G401 (cell line): ENCODE measurements at regions not wholly inside any gene's neighbourhood (a gene's known extent, or its start where the extent isn't known, plus 50 kb on each side); places are given as distances from the start of the nearest gene placed in this dataset.
"Not testable (repeated sequence)": the region's sequence is repeated elsewhere in the genome, so short reads cannot be mapped to it uniquely, and the experiment has no call there.

Source experiments
- DNase-seq: peaks from one replicate; pipeline ENCODE4 v3.0.0-alpha.2; 2015; ENCODE audit warnings: low spot score
- in situ Hi-C: cut with HindIII; loops from 2 replicates; pipeline ENCODE4 v1.10.0; 2016; ENCODE audit warnings: low sequenced_read_pairs, mixed read lengths

DNA sequence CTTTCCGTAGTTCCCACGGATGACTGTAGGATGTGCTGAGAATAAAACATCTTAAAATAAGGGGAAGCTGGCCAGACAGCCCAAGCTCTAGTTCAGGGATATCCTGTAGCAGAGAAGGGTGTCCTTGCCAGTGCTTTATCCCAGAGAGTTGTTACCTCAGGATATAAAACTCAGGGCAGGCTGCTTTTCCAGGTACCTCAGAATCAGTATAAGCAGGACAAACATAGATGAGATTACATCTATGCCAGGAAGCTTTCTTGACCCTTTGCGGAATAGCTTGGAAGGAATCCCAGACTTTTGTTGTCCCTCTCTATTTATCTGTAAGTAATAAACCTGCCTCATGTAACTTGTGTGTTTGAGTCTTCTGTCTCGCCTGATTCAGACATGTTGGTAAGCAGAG, 565.7 kb downstream of the PRDM9 start:
- in situ Hi-C loops = no loop called here
- no peak for DNase-seq

DNA sequence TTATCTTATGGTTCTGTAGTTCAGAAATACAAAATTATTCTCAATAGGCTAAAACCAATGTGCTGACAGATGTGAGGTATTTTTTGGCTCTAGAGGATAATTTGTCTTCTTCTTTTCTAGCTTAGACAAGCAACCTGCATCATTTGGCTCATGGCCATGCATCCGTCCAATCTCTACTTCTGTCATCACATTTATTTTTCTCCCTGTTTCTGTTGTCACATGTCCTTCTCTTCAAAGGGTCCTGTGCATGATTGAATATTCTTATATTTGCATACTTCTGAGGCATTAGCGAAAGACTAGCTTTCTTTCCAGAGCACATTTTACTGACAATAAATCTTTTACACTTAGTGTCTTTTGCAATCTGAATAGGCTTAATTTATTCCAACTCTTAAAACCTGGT, 564.7 kb downstream of the CDH10 start:
- in situ Hi-C loops = no loop called here
- no peak for DNase-seq

DNA sequence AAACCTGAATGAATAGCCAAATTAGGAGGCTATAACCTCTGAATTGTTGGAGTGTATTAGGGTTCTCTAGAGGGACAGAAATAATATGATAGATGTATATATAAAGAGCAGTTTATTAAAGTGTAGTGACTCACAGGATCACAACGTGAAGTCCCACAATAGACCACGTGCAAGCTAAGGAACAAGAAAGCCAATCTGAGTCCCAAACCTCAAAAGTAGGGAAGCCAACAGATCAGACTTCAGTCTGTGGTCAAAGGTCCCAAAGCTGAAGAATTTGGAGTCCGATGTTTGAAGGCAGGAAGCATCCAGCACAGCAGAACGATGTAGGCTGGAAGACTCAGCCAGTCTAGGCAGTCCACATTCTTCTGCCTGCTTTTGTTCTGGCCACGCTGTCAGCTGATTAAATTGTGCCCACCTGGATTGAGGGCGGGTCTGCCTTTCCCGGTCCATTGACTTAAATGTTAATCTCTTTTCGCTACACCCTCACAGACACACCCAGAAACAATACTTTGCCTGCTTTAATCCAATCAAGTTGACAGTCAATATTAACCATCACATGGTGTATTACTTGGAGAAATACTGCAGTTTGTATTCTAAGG, 550.6 kb downstream of the CDH10 start:
- in situ Hi-C loops = no loop called here
- DNase-seq = no peak

DNA sequence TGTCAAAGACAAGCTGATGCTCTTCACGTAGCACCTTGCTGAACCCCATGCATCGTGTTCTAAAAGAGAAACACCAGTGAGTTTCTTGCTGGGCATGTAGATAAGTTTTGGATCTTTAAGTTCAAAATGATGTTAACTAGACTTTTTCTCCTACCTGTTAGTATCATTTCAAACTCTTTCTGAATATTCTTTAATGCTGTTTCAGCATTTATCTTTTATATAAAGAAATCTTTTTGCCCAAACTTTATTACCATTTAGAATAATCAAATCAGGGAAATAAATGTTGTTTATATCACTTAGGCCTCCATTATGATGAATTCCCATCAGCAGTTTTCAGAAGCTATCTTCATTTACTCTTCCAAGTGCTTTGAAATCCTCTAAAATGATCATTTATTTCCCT, 542.8 kb downstream of the CDH10 start:
- no peak for DNase-seq
- in situ Hi-C loops = no loop called here

DNA sequence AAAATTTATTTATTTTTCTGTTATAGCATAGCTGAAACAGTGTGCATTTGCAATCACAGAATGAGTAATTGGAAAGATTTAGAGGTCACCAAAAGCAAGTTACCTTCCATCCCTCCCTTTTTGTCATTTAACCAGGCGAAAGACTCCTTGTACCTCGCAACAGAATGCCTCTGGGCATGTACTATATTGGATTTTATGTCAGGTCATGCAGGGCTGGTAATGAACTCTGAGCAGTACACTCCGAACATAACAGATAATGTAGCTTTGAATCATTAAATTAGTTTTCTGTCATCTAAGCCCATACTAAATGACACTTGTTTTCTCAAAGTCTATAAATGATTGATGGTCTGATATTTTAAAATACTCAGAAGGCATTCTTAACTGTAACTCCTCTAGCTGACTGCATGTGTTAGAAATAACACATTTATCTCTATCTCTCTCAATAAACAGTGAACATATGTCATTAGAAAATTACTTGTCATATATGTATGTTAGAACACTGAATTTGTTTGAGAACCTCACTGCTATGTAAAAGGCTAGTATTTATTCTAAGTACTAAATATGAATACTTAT, 541.2 kb downstream of the CDH10 start:
- no peak for DNase-seq
- in situ Hi-C loops = no loop called here

DNA sequence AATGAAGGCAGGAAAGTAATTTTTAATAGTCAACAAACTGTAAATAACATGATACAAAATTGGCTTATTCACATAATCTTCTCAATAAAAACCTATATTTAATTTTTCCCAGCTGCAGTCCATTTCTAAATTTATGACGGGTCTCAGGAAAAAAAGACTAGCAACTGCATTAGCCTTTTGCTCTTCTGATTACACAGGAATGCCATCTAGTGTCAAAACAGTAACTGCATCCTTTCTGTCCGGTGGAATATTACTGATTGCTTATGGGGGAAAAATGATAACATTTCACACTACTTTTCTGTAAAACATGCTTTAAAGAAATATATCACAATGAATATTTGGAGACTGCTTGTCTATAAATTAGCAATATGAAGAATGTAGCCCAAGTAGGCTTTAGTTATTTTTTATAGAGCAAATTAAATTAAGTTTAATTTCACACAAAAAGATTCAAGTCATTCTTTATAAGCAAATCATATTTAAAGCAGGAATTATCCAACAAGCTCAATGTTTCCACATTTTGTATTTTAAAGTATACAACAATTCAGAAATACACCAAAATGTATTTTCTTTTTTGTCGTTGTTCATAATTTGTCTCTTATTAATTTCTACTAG, 534.7 kb downstream of the CDH10 start:
- peak; percentile 55 for DNase-seq
- in situ Hi-C loops = no loop called here

DNA sequence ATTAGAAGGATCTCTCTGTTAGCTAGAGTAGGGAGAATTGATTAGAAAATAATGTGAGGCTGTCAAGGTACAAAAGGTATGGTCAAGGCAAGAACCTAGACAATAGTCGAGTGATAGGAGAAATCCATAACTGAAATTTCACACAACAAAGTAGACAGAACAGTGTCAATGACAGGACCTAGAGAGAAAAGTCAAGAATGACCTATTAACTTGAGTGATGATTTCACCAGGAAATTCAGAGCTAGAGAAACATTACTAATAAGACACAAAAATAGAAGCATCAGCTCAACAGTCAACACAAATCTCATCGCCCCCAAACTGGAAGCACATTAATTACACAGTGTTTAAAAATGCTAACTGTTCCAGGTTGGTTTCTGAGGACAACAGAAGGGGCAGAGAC, 532.4 kb downstream of the CDH10 start:
- DNase-seq = no peak
- in situ Hi-C loops = no loop called here

DNA sequence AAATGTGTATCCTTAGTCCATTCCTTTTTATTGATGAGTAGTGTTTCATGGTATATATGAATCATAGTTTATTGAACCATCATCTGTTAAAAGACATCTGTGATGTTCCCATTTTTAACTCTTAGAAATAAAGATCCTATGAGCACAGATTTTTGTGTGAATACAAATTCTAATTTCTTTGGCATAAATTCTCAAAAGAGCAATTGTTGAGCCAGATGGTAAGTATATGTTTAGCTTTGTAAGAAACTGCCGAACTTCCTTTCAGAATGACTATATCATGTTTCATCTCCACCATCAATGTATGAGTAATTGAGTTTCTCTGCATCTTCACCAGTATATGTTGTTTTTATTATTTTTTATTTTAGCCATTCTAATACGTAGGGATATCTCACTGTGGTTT, 526.4 kb downstream of the CDH10 start:
- in situ Hi-C loops = no loop called here
- DNase-seq = no peak

DNA sequence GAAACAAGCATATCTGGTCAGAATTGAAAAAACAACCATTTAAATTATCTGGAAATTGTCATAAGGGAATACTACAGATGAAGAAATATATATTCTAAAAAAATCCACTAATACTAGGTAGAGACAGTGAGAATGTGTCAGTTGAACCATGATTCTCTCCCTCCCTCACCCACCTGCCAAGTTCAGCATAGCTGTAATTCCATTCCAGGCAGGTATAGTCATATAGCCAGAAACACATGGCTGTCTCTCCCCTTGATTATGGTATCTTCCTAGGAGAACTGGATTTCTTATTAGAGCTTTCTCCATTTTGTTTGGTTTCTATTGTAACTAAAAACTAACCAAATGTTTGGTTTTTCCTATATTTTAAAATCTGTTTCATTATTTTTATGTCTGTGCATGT, 509.2 kb downstream of the CDH10 start:
- no peak for DNase-seq
- in situ Hi-C loops = no loop called here

DNA sequence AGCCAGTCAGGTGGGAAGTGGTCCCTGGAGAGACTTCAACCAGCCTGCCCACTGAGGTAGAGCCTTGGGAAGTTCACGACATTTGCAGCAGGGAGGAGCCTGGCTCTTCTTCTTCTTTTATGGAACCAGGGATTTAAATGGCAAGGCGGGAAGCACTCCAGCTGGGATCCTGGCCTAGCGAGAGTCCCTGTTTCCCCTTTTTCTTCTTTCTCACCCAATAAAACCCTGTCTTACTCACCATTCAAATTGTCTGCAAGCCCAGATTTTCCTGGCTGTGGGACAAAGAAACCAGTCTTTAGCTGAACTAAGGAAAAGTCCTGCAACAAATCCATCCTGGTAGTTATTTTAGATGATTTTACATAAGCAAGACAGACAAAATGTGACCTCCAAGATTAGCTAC, 503.7 kb downstream of the CDH10 start:
- DNase-seq = peak; percentile 8
- in situ Hi-C loops = no loop called here

DNA sequence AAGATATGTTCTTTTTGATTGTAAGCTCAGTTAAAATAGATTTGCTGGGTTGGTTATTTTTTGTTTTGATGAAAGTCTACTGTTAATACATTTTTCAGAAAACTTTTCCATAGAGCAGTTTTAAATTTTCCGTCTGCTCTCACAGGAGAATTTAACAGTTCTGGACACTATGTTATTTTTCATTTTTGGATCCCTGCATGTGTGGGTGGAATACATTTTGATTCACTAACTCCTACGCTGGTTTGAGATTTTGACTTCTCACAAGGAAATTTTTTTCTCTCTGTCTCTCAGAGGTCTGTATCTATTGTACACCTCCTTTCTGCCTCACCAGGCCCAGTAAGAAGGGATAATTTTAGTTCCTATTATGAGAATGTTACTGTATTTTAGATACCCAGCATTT, 502.4 kb downstream of the CDH10 start:
- in situ Hi-C loops = no loop called here
- no peak for DNase-seq

DNA sequence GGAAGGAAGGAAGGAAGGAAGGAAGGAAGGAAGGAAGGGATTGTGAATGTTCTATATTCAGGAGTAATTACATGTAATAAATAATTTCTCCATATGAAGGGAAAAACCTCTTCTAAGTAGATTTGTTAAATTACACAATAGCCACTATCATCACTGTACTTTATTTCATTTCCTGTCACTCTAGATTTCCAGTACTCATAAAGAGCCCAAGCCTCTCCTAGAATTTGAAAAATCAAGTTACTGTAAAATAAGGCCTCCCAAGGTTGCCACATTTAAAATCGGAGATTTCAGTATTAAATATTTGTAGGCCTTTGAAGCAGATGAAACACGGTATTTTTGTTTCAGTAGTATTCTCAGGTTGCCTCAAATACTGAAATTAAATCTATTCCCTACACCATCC, 499.0 kb downstream of the CDH10 start:
- DNase-seq = no peak
- in situ Hi-C loops = no loop called here

DNA sequence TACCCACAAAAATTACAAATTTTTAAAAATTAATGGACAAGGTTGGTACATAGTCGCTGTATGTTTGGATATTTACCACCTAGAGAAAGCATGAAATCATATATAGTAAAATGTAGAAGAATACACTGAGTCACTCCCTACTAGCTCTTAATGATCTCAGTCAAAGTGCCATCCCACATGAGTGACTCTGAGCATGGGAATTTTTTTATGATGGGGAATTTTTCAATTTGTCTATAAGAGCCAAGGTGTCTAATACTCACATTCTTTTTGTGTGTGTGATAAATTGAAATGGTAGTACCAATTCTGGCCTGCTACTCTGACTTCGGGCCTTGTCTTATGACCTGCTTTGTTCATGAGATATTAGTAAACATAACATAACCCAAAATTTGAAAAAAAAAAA, 483.2 kb downstream of the CDH10 start:
- in situ Hi-C loops = no loop called here
- no peak for DNase-seq

DNA sequence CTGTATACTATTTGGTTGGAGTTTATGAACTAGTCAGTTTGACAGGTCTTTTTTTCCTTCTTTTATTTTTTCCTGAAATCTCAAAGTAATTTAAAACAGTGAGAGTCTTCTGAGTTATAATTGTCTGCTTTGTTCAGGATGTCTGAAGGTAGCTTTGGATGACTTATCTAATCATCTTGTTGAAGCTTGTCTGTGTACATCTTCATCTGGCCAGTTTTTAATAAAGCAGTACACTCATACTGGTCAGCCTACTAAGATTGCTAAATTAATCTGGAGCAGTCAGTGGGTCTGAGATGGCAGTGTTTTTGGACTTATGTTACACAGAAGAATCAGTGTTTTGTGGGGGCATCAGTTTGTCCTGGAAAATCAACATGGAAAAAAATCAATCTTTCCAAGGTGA, 482.4 kb downstream of the CDH10 start:
- in situ Hi-C loops = no loop called here

DNA sequence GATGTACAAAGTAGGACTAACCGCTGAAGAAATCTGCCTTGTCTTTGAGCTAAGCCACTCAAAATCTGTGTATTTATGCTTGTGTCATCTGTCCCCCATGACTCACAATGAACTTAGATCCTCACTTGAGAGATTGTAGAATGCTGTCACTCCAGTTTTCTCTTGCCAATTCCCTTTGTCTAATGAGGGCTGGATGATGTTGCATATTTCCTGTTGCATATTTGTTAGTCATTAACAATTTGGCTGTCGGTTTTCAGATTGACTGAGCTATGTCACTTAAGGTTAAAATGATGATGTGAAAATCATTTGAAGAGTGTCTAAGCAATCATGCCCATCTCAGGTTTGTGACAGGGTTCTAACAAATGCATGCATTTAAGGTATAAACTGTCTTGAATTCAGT, 481.7 kb downstream of the CDH10 start:
- in situ Hi-C loops = no loop called here

More for the DNA sequence above, 482.4 kb downstream of the CDH10 start:
- DNase-seq = no peak

DNA sequence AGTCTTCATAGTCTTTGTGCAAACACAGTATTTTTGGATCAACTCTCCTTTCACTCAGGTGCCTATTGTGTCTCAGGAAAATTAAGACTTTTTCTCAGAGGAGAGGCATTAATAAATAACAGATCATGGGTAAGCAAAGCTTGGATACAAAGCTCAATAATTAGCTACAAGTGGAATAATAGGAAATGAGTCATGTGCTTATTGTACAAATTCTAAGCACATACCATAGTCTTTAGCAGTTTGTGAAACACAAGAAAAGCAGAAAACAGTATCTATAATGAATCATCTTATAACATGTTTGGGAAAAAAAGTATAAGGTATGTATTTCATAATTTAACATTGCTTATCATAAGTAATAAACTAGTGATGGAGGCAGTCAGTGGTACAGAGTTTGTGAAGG, 477.0 kb downstream of the CDH10 start:
- in situ Hi-C loops = no loop called here
- DNase-seq = no peak

More for the DNA sequence above, 481.7 kb downstream of the CDH10 start:
- no peak for DNase-seq

DNA sequence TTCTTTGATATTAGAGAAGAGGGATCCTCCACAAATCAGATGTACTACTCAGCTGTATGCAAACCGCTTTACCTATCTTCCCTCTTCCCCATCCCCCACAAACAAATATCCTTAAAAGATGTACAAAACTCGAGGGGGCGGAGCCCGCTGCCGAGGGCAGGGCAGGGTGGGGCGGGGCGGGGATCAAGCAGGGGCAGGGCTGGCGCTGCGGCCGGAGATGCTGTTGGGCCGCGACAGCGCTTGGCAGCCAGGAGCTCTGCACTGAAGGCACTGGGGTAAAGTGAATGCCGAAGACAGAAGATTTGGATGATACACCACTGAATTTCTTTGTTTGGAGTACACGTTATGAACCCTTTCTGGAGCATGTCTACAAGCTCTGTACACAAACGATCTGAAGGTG, 474.8 kb downstream of the CDH10 start:
- no peak for DNase-seq
- in situ Hi-C loops = no loop called here

DNA sequence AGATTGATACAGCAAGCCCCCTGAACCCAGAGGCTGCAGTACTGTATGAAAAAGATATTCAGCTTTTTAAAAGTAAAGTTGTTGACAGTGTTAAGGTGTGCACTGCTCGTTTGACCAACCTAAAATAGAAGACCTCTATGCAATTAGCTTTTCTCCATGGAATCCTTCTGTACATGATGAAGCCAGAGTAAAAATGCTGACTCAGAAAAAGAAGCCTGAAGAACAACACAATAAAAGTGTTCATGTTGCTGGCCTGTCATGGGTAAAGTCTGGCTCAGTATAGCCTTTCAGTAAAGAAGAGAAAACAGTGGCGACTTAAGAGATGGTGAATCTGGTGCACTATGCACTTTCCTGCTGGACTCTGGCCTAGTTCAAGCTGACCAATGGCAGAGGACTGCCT, 473.8 kb downstream of the CDH10 start:
- in situ Hi-C loops, DNase-seq: not testable (repeated sequence)

DNA sequence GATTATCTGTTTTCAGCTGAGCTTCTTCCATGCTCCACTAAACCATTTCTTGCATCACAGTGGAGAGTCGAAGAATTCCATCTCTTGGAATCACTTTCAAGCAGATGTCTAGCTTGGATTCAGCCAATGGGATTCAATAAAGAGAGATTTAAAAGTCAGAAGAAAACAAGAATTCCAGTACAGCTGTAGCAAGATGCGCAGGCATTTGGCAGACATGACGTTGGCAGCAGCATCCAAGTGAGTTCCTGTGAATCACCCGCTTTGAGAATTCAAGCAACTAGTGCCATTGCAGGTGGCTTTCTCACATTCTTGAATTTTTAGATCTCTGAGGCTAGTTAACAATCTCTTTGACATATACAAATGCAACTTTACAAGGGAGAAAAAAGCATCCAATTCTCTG, 467.0 kb downstream of the CDH10 start:
- DNase-seq = no peak
- in situ Hi-C loops = no loop called here

DNA sequence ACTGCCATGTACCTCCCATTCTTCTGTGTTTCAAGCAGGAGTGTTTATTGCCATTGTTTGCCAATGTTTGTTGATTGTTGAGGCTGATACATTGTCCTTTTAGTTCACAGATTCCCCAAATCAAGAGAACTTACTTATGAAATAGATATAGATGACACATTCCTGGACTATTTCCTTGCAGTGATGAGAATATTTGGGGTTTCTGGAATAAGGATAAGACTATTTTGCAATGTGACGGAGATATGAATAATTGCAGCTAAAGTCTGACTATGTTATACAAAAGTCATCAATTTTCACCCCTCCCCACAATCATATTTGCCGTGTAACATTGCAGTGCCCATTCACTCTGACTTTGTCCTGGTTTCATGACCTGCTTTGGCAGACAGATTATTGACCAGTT, 460.8 kb downstream of the CDH10 start:
- in situ Hi-C loops = no loop called here
- no peak for DNase-seq

DNA sequence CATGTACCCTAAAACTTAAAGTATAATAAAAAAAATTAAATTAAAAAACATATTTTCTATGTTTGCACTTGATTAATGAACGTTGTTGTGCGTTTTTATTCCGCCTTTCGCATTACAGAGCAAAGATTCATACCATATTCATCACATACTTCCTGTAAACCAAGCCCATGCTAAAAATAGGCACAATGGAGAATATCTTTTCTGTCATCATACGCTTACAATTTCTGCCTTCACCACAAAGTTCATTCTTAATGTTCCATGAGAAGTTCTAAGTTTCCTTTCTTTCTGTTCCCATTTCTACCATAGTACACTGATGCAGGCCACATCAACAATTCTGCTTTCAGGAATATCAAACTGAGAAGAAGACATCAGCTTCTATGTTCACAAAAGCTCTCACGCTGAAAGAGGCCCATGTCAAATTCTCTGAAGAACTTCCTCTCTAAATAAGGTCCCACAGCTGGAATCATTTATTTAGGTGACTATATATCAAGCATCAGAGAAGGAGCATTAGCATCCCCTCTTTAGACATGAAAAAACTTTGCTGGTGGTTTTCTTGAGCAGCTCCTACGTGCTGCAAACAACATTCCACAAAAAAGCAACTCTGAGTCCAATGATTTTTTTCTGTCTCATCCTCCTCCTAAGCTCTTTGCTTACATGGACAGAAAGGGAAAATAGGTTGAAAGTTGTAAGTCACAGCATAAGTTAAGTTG, 456.4 kb downstream of the CDH10 start:
- no peak for DNase-seq

More for the DNA sequence above, 456.4 kb downstream of the CDH10 start:
- in situ Hi-C loops = no loop called here
